ENCODE measurements at regions not wholly inside any gene's neighbourhood (a gene's known extent, or its start where the extent isn't known, plus 50 kb on each side); places are given as distances from the start of the nearest gene placed in this dataset.

GRCh38 chr3:139260041-139260486 lies 83.8 kb upstream of the MRPS22 start:
- H3K56ac ChIP-seq (ENCODE audit: extremely low read depth, insufficient read depth, low read length), result no peak overlapping the region
- in situ Hi-C loops (cut with MboI; ENCODE audit: low sequenced_read_pairs) (no loop called here), intact Hi-C loops (cut with micrococcal nuclease) (no loop called here), dilution Hi-C loops (cut with HindIII; ENCODE audit: low sequenced_read_pairs, unreplicated experiment) (no loop called here)
- H2AK5ac ChIP-seq (ENCODE audit: low read depth, low read length), result no peak overlapping the region
- no TSS peak for BruUV-seq (replicated peaks)
- H3K4me2 ChIP-seq (ENCODE audit: low read depth, low read length), result no peak overlapping the region
- no peak overlapping the region for H3K4me3 ChIP-seq (ENCODE audit: insufficient read depth, low read depth, low read length)
- H3K9me1 ChIP-seq (ENCODE audit: insufficient read depth, low read length), result no peaks in the 10 kb centered on the region
- ChIA-PET CTCF (no interaction called here), POLR2A (ENCODE audit: unreplicated experiment) (no interaction called here)
- H4K91ac ChIP-seq (ENCODE audit: insufficient read depth, low read depth, low read length), result no peak overlapping the region
- no peaks in the 10 kb centered on the region for H3K9me3 ChIP-seq (ENCODE audit: control insufficient read depth, insufficient read depth, low read length)
- no peak overlapping the region for H4K5ac ChIP-seq (ENCODE audit: low read depth, low read length)
- no peak overlapping the region for H2AFZ ChIP-seq (replicated peaks; ENCODE audit: low read length, poor library complexity)
- no peak overlapping the region for H2BK120ac ChIP-seq (ENCODE audit: low read depth, low read length)
- H4K8ac ChIP-seq (ENCODE audit: low read depth in 2 of 2, low read length in 2 of 2), result no peak overlapping the region
- no peaks in the 10 kb centered on the region; the same call in 1 of the 2 replicates for H4K20me1 ChIP-seq (ENCODE audit: insufficient read depth, low read length)
- H3K4me1 ChIP-seq (ENCODE audit: control insufficient read depth, insufficient read depth, low read length), result no peaks in the 10 kb centered on the region
- no peak overlapping the region for H3K18ac ChIP-seq (ENCODE audit: low read depth, low read length)
- H3K36me3 ChIP-seq (ENCODE audit: control insufficient read depth, insufficient read depth, low read length), result no peaks in the 10 kb centered on the region
- no peak overlapping the region for H3K14ac ChIP-seq (replicated peaks; ENCODE audit: low read depth, low read length)
- H3K79me1 ChIP-seq (ENCODE audit: low read depth in 1 of 2, low read length in 2 of 2), result no peaks in the 10 kb centered on the region
- H2BK15ac ChIP-seq (ENCODE audit: low read depth, low read length), result no peak overlapping the region
- no peak for TF ChIP-seq CHD1 (IDR thresholded peaks at IDR 0.05; ENCODE audit: low read depth, low read length)
- no peak for TF ChIP-seq NFE2L2 (IDR thresholded peaks at IDR 0.05; ENCODE audit: low read depth, low read length)
- TF ChIP-seq ELK1 (IDR thresholded peaks at IDR 0.05; ENCODE audit: borderline replicate concordance, low read depth, low read length), result no peak
- no peak for TF ChIP-seq MAFK (IDR thresholded peaks at IDR 0.05; ENCODE audit: low read depth, low read length)
- no peak for TF ChIP-seq FOS (IDR thresholded peaks at IDR 0.05; ENCODE audit: low read depth, low read length)
- no peak for TF ChIP-seq RFX5 (IDR thresholded peaks at IDR 0.05; ENCODE audit: low read depth, low read length)
- TF ChIP-seq CEBPB (IDR thresholded peaks at IDR 0.05; ENCODE audit: low read depth, low read length), result no peak
- no peak for TF ChIP-seq POLR2A (IDR thresholded peaks at IDR 0.05; ENCODE audit: low read depth, low read length)
- TF ChIP-seq MAZ (IDR thresholded peaks at IDR 0.05; ENCODE audit: borderline replicate concordance, low read depth, low read length), result no peak
- no peak for TF ChIP-seq CTCF (conservative IDR thresholded peaks at IDR 0.05; ENCODE audit: low read depth, low read length)
- no peak for TF ChIP-seq SMC3 (IDR thresholded peaks at IDR 0.05; ENCODE audit: low read depth, low read length)
- ATAC-seq (ENCODE audit: low read depth) (no peak), DNase-seq (no peak)
- H3K27ac ChIP-seq (ENCODE audit: insufficient read depth, low read length), result no peak overlapping the region
- no peak overlapping the region for H2BK5ac ChIP-seq (ENCODE audit: low read depth, low read length, poor library complexity, severe bottlenecking)
- no peak overlapping the region for H3K4ac ChIP-seq (ENCODE audit: low read depth, low read length)
- H3K27me3 ChIP-seq (ENCODE audit: control insufficient read depth, insufficient read depth, low read length), result peaks cover 24% of the 10 kb centered on the region
- H3K23ac ChIP-seq (ENCODE audit: low read depth, low read length), result no peak overlapping the region
- no peak overlapping the region for H2BK20ac ChIP-seq (ENCODE audit: low read depth, low read length)
- WGBS, 2 experiments (ENCODE audit: extremely low coverage in 2 of 2, insufficient read length in 1 of 2), result no CpG with 5 or more reads among the region's 3 CpGs
- H2AK9ac ChIP-seq (replicated peaks; ENCODE audit: low read depth, low read length, poor library complexity), result no peak overlapping the region
- no peak overlapping the region for H3K9ac ChIP-seq (ENCODE audit: low read depth, low read length)

Data from IMR-90 (cell line).